OCI-LY1 (cell line): ENCODE measurements at regions not wholly inside any gene's neighbourhood (a gene's known extent, or its start where the extent isn't known, plus 50 kb on each side); places are given as distances from the start of the nearest gene placed in this dataset.

Experiments used
- EZH2 ChIP-seq: fragments of 200-600 bp; sonication (generic), shearing (Covaris generic); IDR thresholded peaks from 2 replicates; pipeline ENCODE4 v1.8.0; 2017; ENCODE audit warnings: borderline replicate concordance, mixed run types, mild to moderate bottlenecking, antibody characterized with exemption, low read length, moderate library complexity, mixed read lengths
- TF ChIP-seq, protein P1 (sequence below): fragments of 200-600 bp; sonication (generic), shearing (Covaris generic); IDR thresholded peaks from 2 replicates; pipeline ENCODE4 v1.5.1; 2017; ENCODE audit warnings: mild to moderate bottlenecking, antibody characterized with exemption, low read length, moderate library complexity, mixed read lengths

DNA sequence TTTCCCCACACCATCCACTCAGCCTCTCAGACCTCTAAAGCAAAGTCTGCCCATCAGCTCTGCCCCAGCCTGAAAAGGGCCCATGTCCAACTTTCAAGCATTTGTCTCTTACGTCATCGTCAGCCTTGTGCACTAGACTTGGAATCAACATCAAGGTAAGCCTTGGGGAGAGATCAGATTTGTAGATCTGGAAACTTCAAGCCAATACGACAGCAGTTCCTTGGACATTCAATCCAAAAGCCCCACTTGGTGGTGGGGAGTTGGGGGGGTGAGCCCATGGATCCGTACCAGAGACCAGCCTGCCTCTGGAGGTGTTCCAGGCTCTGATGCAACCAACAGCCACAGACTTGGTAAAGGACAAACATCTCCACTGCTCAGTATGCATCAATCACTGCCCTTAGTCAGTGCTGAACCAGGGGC is 206.8 kb upstream of the MEIS1 start:
- TF ChIP-seq, protein P1, sequence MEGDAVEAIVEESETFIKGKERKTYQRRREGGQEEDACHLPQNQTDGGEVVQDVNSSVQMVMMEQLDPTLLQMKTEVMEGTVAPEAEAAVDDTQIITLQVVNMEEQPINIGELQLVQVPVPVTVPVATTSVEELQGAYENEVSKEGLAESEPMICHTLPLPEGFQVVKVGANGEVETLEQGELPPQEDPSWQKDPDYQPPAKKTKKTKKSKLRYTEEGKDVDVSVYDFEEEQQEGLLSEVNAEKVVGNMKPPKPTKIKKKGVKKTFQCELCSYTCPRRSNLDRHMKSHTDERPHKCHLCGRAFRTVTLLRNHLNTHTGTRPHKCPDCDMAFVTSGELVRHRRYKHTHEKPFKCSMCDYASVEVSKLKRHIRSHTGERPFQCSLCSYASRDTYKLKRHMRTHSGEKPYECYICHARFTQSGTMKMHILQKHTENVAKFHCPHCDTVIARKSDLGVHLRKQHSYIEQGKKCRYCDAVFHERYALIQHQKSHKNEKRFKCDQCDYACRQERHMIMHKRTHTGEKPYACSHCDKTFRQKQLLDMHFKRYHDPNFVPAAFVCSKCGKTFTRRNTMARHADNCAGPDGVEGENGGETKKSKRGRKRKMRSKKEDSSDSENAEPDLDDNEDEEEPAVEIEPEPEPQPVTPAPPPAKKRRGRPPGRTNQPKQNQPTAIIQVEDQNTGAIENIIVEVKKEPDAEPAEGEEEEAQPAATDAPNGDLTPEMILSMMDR, result no peak
- TF ChIP-seq EZH2, result no peak
